Stimulated activated CD4-positive, alpha-beta T cell treated with anti-CD3 and anti-CD28 coated beads, Interleukin-4, amount 100 ng/mL, for 48 hours (primary cell): ENCODE measurements at regions not wholly inside any gene's neighbourhood (a gene's known extent, or its start where the extent isn't known, plus 50 kb on each side); places are given as distances from the start of the nearest gene placed in this dataset.
A peak's percentile ranks its signal among the peaks of the same experiment; 100 is the strongest.
"Not testable (repeated sequence)": the region's sequence is repeated elsewhere in the genome, so short reads cannot be mapped to it uniquely, and the experiment has no call there.

Source experiments
- DNase-seq, 2 donors: peaks; one replicate each; pipeline ENCODE4 v3.0.0-alpha.2; 2020; ENCODE audit warnings: low read depth in 2 of 2

GRCh38 chr1:233790121-233790520 lies 114.4 kb upstream of the SLC35F3 start:
- no peak for DNase-seq

GRCh38 chr1:233790662-233791371 lies 113.7 kb upstream of the SLC35F3 start:
- DNase-seq, result peak in 1 of 2 donors; percentile 18

GRCh38 chr1:233791372-233791703 lies 113.1 kb upstream of the SLC35F3 start:
- DNase-seq, result no peak

- DNase-seq, result no peak
These were observed 112.8 kb upstream of the SLC35F3 start for GRCh38 chr1:233791721-233792120.

GRCh38 chr1:233794863-233795262 lies 109.6 kb upstream of the SLC35F3 start:
- no peak for DNase-seq

GRCh38 chr1:233796146-233796783 lies 108.2 kb upstream of the SLC35F3 start:
- no peak for DNase-seq

GRCh38 chr1:233802611-233803010 lies 101.9 kb upstream of the SLC35F3 start:
- DNase-seq, result no peak

- DNase-seq, result no peak
These were observed 98.7 kb upstream of the SLC35F3 start for GRCh38 chr1:233805786-233806185.

GRCh38 chr1:233815357-233815756 lies 89.1 kb upstream of the SLC35F3 start:
- DNase-seq, result no peak

- DNase-seq, result no peak
These were observed 88.6 kb upstream of the SLC35F3 start for GRCh38 chr1:233815865-233816264.

GRCh38 chr1:233816348-233816747 lies 88.1 kb upstream of the SLC35F3 start:
- no peak for DNase-seq

- no peak for DNase-seq
These were observed 85.4 kb upstream of the SLC35F3 start for GRCh38 chr1:233819042-233819441.

GRCh38 chr1:233824179-233824578 lies 80.3 kb upstream of the SLC35F3 start:
- not testable (repeated sequence) for DNase-seq

GRCh38 chr1:233827937-233828336 lies 76.5 kb upstream of the SLC35F3 start:
- DNase-seq, result not testable (repeated sequence)

- DNase-seq, result no peak
These were observed 76.0 kb upstream of the SLC35F3 start for GRCh38 chr1:233828480-233828879.

GRCh38 chr1:233834609-233835008 lies 69.9 kb upstream of the SLC35F3 start:
- no peak for DNase-seq

GRCh38 chr1:233838207-233838606 lies 66.3 kb upstream of the SLC35F3 start:
- not testable (repeated sequence) for DNase-seq

GRCh38 chr1:233843525-233844204 lies 60.8 kb upstream of the SLC35F3 start:
- no peak for DNase-seq

- DNase-seq, result no peak
These were observed 60.2 kb upstream of the SLC35F3 start for GRCh38 chr1:233844275-233844674.

GRCh38 chr1:233844692-233845091 lies 59.8 kb upstream of the SLC35F3 start:
- DNase-seq, result no peak
